Natural killer cell (primary cell): ENCODE measurements at regions not wholly inside any gene's neighbourhood (a gene's known extent, or its start where the extent isn't known, plus 50 kb on each side); places are given as distances from the start of the nearest gene placed in this dataset.

ENCODE experiments used
- ATAC-seq, 3 donors: fragments of 150-1000 bp in 2 of 3; fragments of 200-7000 bp in 1 of 3; cut with Tn5 transposase; 1 replicate in 1 of 3; 2 replicates in 2 of 3; pipeline ENCODE4 v1.10.0; 2021; ENCODE audit warnings: mild to moderate bottlenecking in 2 of 3, moderate library complexity in 2 of 3
- DNase-seq, 2 donors: peaks; one replicate each; pipeline versions ENCODE4 v3.0.0 to v3.0.0-alpha.2; 2013 to 2021; ENCODE audit warnings: mixed read lengths in 1 of 2
- H3K27ac ChIP-seq: one replicate; pipeline ENCODE4 v1.5.1; 2013; ENCODE audit warnings: mild to moderate bottlenecking, low read length
- H3K27me3 ChIP-seq: one replicate; pipeline ENCODE4 v1.6.1; 2013; ENCODE audit warnings: low read length; ENCODE audit not compliant: control insufficient read depth, insufficient read depth
- H3K36me3 ChIP-seq: one replicate; pipeline ENCODE4 v1.6.1; 2013; ENCODE audit warnings: low read length; ENCODE audit not compliant: control insufficient read depth, insufficient read depth
- H3K4me1 ChIP-seq: one replicate; pipeline ENCODE4 v1.6.1; 2013; ENCODE audit warnings: low read length; ENCODE audit not compliant: control insufficient read depth, insufficient read depth
- H3K4me3 ChIP-seq: one replicate; pipeline ENCODE4 v1.5.1; 2013; ENCODE audit warnings: low read length
- H3K9me3 ChIP-seq: one replicate; pipeline ENCODE4 v1.6.1; 2013; ENCODE audit warnings: low read length; ENCODE audit not compliant: control insufficient read depth, insufficient read depth
- H3K27ac Mint-ChIP-seq, 2 donors: one replicate each; pipeline ENCODE4 v1.8.0; 2022; ENCODE audit warnings: mild to moderate bottlenecking in 2 of 2, mixed read lengths in 2 of 2, moderate library complexity in 1 of 2
- H3K27me3 Mint-ChIP-seq, 2 donors: one replicate each; pipeline ENCODE4 v1.8.0; 2022; ENCODE audit warnings: low read depth in 2 of 2, mixed read lengths in 2 of 2
- H3K36me3 Mint-ChIP-seq: one replicate; pipeline ENCODE4 v1.8.0; 2022; ENCODE audit warnings: mixed read lengths
- H3K4me1 Mint-ChIP-seq, 2 donors: one replicate each; pipeline ENCODE4 v1.8.0; 2022; ENCODE audit warnings: mixed read lengths in 2 of 2
- H3K4me3 Mint-ChIP-seq: one replicate; pipeline ENCODE4 v1.8.0; 2022; ENCODE audit warnings: mild to moderate bottlenecking, moderate library complexity, mixed read lengths
- H3K9me3 Mint-ChIP-seq, 2 donors: one replicate each; pipeline ENCODE4 v1.8.0; 2022; ENCODE audit warnings: mixed read lengths in 2 of 2
- CTCF ChIP-seq: fragments of 200-600 bp; IDR thresholded peaks from one replicate; pipeline ENCODE4 v1.8.0; 2022; ENCODE audit warnings: antibody characterized with exemption
- WGBS: methylation state at CpG from one replicate; pipeline ENCODE4 v1.1.7; 2013; ENCODE audit warnings: missing lambda C conversion rate; ENCODE audit not compliant: insufficient coverage; 5-methylcytosine and 5-hydroxymethylcytosine counted together
- intact Hi-C: fragments of 100-400 bp; cut with micrococcal nuclease; formaldehyde crosslinking; loops from one replicate; pipeline ENCODE4 v1.14.2; 2022

DNA sequence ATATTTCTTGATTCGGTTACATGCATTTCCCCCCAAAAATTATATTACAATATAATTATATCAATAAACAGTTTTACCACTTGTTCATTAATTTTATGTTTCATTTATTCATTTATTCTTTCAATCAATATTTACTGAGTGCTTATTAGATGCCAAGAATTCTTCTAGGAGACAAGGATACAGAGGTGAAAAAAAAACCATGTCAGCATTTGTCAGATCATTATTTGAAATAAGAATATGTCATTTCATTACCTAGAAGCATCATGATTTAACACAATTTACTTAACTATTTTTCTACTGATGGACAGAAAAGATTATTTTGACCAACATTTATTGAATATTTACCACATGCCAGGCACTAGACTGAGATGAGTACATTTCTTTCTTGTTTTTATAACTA, 512.7 kb downstream of the LMO4 start:
- Mint-ChIP-seq H3K4me1 (peaks cover 0 to 5% of the 10 kb centered on the region in 2 donors), H3K9me3 (no peaks in the 10 kb centered on the region), H3K27ac (no peak overlapping the region), H3K27me3 (no peaks in the 10 kb centered on the region), H3K4me3 (no peak overlapping the region), H3K36me3 (no peaks in the 10 kb centered on the region)
- H3K9me3 ChIP-seq, result no peaks in the 10 kb centered on the region
- TF ChIP-seq CTCF, result no peak
- WGBS, result no CpG with 5 or more reads among the region's 1 CpG
- H3K4me3 ChIP-seq, result no peak overlapping the region
- intact Hi-C loops, result no loop called here
- H3K27ac ChIP-seq, result no peak overlapping the region
- H3K4me1 ChIP-seq, result no peaks in the 10 kb centered on the region
- ATAC-seq (no peak), DNase-seq (no peak)
- no peaks in the 10 kb centered on the region for H3K36me3 ChIP-seq
- no peaks in the 10 kb centered on the region for H3K27me3 ChIP-seq

GRCh38 chr1:87842156-87842555, 513.5 kb downstream of the LMO4 start:
- ATAC-seq (no peak), DNase-seq (no peak)
- Histone ChIP-seq H3K27ac (no peak overlapping the region), H3K4me1 (no peaks in the 10 kb centered on the region), H3K36me3 (no peaks in the 10 kb centered on the region), H3K9me3 (no peaks in the 10 kb centered on the region), H3K27me3 (no peaks in the 10 kb centered on the region), H3K4me3 (no peak overlapping the region)
- H3K4me1 Mint-ChIP-seq, result peaks cover 0 to 5% of the 10 kb centered on the region in 2 donors
- no peaks in the 10 kb centered on the region for H3K9me3 Mint-ChIP-seq
- H3K27me3 Mint-ChIP-seq, result no peaks in the 10 kb centered on the region
- intact Hi-C loops, result no loop called here
- TF ChIP-seq CTCF, result no peak
- no peak overlapping the region for H3K4me3 Mint-ChIP-seq
- 100% methylated on average over 1 of the region's 1 CpG for WGBS
- no peak overlapping the region for H3K27ac Mint-ChIP-seq
- no peaks in the 10 kb centered on the region for H3K36me3 Mint-ChIP-seq

- H3K27ac ChIP-seq, result no peak overlapping the region
- intact Hi-C loops, result no loop called here
- ATAC-seq (no peak), DNase-seq (no peak)
- H3K36me3 ChIP-seq, result no peaks in the 10 kb centered on the region
- no peak overlapping the region for H3K27ac Mint-ChIP-seq
- 67% methylated on average over 1 of the region's 4 CpGs for WGBS
- H3K4me3 ChIP-seq, result no peak overlapping the region
- no peaks in the 10 kb centered on the region for H3K9me3 Mint-ChIP-seq
- H3K4me1 Mint-ChIP-seq, result peaks cover 0 to 5% of the 10 kb centered on the region in 2 donors
- H3K27me3 ChIP-seq, result no peaks in the 10 kb centered on the region
- no peaks in the 10 kb centered on the region for H3K36me3 Mint-ChIP-seq
- H3K27me3 Mint-ChIP-seq, result no peaks in the 10 kb centered on the region
- no peak overlapping the region for H3K4me3 Mint-ChIP-seq
- H3K9me3 ChIP-seq, result no peaks in the 10 kb centered on the region
- no peaks in the 10 kb centered on the region for H3K4me1 ChIP-seq
- TF ChIP-seq CTCF, result no peak
These were observed 515.6 kb downstream of the LMO4 start for GRCh38 chr1:87844251-87844650.

DNA sequence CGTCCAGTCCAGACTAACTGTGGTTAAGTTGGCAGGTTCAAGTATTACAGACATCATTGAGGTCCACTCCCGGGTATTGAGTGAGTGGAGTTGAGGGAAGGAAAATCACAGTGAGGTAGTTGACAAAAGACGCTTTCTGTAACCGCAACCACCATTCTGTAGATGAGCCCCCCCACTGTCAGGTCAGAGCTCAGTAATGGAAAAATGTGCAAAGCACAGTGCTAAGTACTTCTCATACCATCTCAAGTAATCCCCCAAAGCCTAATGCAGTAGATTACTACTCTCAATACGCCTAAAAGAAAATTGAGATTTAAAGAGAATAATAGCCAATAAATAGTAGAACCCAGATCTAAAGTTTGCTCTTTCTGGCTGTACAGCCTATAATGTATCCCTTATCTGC, 522.8 kb downstream of the LMO4 start:
- no peaks in the 10 kb centered on the region for H3K36me3 Mint-ChIP-seq
- H3K27ac Mint-ChIP-seq, result no peak overlapping the region
- H3K27me3 Mint-ChIP-seq, result peaks cover 0 to 2% of the 10 kb centered on the region in 2 donors

More for the DNA sequence above, 522.8 kb downstream of the LMO4 start:
- ATAC-seq (no peak), DNase-seq (no peak)
- Histone ChIP-seq H3K27ac (no peak overlapping the region), H3K4me3 (no peak overlapping the region), H3K27me3 (no peaks in the 10 kb centered on the region), H3K36me3 (no peaks in the 10 kb centered on the region), H3K4me1 (no peaks in the 10 kb centered on the region), H3K9me3 (no peaks in the 10 kb centered on the region)
- Mint-ChIP-seq H3K9me3 (no peaks in the 10 kb centered on the region), H3K4me1 (no peaks in the 10 kb centered on the region), H3K4me3 (no peak overlapping the region)
- no peak for TF ChIP-seq CTCF
- intact Hi-C loops, result no loop called here
- 95% methylated on average over 4 of the region's 5 CpGs for WGBS
